H1 (cell line): ENCODE measurements at regions not wholly inside any gene's neighbourhood (a gene's known extent, or its start where the extent isn't known, plus 50 kb on each side); places are given as distances from the start of the nearest gene placed in this dataset.

Source experiments
- CTCF ChIA-PET: fragments of 300-600 bp; sonication (Branson Sonifier 250); formaldehyde crosslinking; loops from one replicate; lab custom pipeline; 2021; ENCODE audit not compliant: partially characterized antibody; lab: Charles Lee
- POLR2A ChIA-PET: fragments of 300-600 bp; sonication (Branson Sonifier 250); formaldehyde crosslinking; loops from one replicate; lab custom pipeline; 2021; ENCODE audit warnings: inconsistent platforms; ENCODE audit not compliant: partially characterized antibody; lab: Charles Lee
- DNase-seq, 2 experiments: peaks; one replicate each; pipeline versions ENCODE4 v3.0.0 to v3.0.0-alpha.2; 2010 to 2022; ENCODE audit warnings: low spot score in 2 of 2, low read depth in 1 of 2, mixed read lengths in 1 of 2
- FAIRE-seq: peaks from 2 replicates; lab custom pipeline; 2011; peaks lifted over from hg19 to GRCh38; lab: Jason Lieb, UNC
- H2AFZ ChIP-seq: 2 replicates; pipeline ENCODE4 v1.8.1; 2012; ENCODE audit warnings: low read length, inconsistent platforms
- H2AK5ac ChIP-seq: 2 replicates; pipeline ENCODE4 v1.6.1; 2013; ENCODE audit warnings: low read depth, low read length
- H2BK120ac ChIP-seq: replicated peaks from 2 replicates; pipeline ENCODE3; 2013; ENCODE audit warnings: low read depth, low read length, inconsistent platforms
- H2BK12ac ChIP-seq: 2 replicates; pipeline ENCODE4 v1.6.1; 2013; ENCODE audit warnings: low read depth, low read length
- H2BK15ac ChIP-seq: 2 replicates; pipeline ENCODE4 v1.6.1; 2013; ENCODE audit warnings: low read length
- H2BK20ac ChIP-seq: 2 replicates; pipeline ENCODE4 v1.6.1; 2013; ENCODE audit warnings: low read length
- H2BK5ac ChIP-seq: 2 replicates; pipeline ENCODE4 v1.6.1; 2013; ENCODE audit warnings: low read depth, low read length
- H3K14ac ChIP-seq: 2 replicates; pipeline ENCODE4 v1.6.1; 2013; ENCODE audit warnings: inconsistent platforms; ENCODE audit not compliant: insufficient read length
- H3K18ac ChIP-seq: 2 replicates; pipeline ENCODE4 v1.6.1; 2013; ENCODE audit warnings: low read length; ENCODE audit errors: extremely low read depth
- H3K23ac ChIP-seq: 2 replicates; pipeline ENCODE4 v1.6.1; 2013; ENCODE audit warnings: inconsistent platforms; ENCODE audit not compliant: insufficient read length
- H3K23me2 ChIP-seq: 2 replicates; pipeline ENCODE4 v1.6.1; 2013; ENCODE audit warnings: low read depth, low read length
- H3K27ac ChIP-seq: 2 replicates; pipeline ENCODE4 v1.6.1; 2011; ENCODE audit warnings: low read depth, low read length, inconsistent platforms
- H3K27me3 ChIP-seq, 4 experiments: replicated peaks in 1 of 4; 1 replicate in 1 of 4; 2 replicates in 3 of 4; pipeline versions ENCODE4 v1.6.1 to v1.8.1; 2011 to 2013; ENCODE audit warnings: low read length in 3 of 4, mild to moderate bottlenecking in 3 of 4, inconsistent platforms in 2 of 4, mixed read lengths in 2 of 4, moderate library complexity in 1 of 4; ENCODE audit not compliant: control insufficient read depth in 3 of 4, insufficient read depth in 3 of 4; ENCODE audit errors: extremely low read depth in 1 of 4
- H3K36me3 ChIP-seq, 4 experiments: 2 replicates each; pipeline versions ENCODE4 v1.6.1 to v1.8.1; 2011 to 2013; ENCODE audit warnings: mild to moderate bottlenecking in 4 of 4, low read length in 3 of 4, moderate library complexity in 2 of 4, control low read depth in 1 of 4, inconsistent platforms in 1 of 4; ENCODE audit not compliant: insufficient read depth in 4 of 4, control insufficient read depth in 2 of 4
- H3K4ac ChIP-seq: replicated peaks from 2 replicates; pipeline ENCODE3; 2013; ENCODE audit warnings: low read length, low read depth, mixed read lengths, inconsistent platforms; ENCODE audit not compliant: insufficient read length
- H3K4me1 ChIP-seq, 4 experiments: replicated peaks in 1 of 4; 1 replicate in 1 of 4; 2 replicates in 3 of 4; pipeline versions ENCODE4 v1.6.1 to v1.8.1; 2011 to 2013; ENCODE audit warnings: low read length in 3 of 4, inconsistent platforms in 2 of 4, mixed read lengths in 1 of 4; ENCODE audit not compliant: insufficient read depth in 4 of 4, control insufficient read depth in 3 of 4
- H3K4me2 ChIP-seq, 2 experiments: 2 replicates each; pipeline versions ENCODE4 v1.6.1 to v1.8.1; 2011 to 2013; ENCODE audit warnings: low read depth in 2 of 2, low read length in 2 of 2, control low read depth in 1 of 2, inconsistent platforms in 1 of 2, mild to moderate bottlenecking in 1 of 2; ENCODE audit not compliant: insufficient read depth in 1 of 2
- H3K4me3 ChIP-seq, 4 experiments: fragments of 200-600, 300-600 bp in 1 of 4; sonication (generic), shearing (Covaris generic), sonication (Bioruptor Twin) in 1 of 4; 2 replicates each; pipeline versions ENCODE4 v1.5.1 to v1.8.1; 2011 to 2016; ENCODE audit warnings: low read length in 4 of 4, low read depth in 3 of 4, control low read depth in 2 of 4, inconsistent platforms in 2 of 4, mild to moderate bottlenecking in 2 of 4, mixed read lengths in 1 of 4, moderate library complexity in 1 of 4; ENCODE audit not compliant: insufficient read depth in 2 of 4; ENCODE audit errors: extremely low read depth in 1 of 4
- H3K56ac ChIP-seq: replicated peaks from 2 replicates; pipeline ENCODE3; 2013; ENCODE audit warnings: low read depth, mild to moderate bottlenecking, mixed read lengths, low read length, inconsistent platforms; ENCODE audit not compliant: insufficient read length
- H3K79me1 ChIP-seq: 2 replicates; pipeline ENCODE4 v1.6.1; 2013; ENCODE audit warnings: low read depth, low read length, control low read depth
- H3K79me2 ChIP-seq, 2 experiments: 2 replicates each; pipeline versions ENCODE4 v1.6.1 to v1.8.1; 2012 to 2013; ENCODE audit warnings: low read length in 2 of 2, mild to moderate bottlenecking in 2 of 2, inconsistent platforms in 1 of 2; ENCODE audit not compliant: insufficient read depth in 2 of 2, control insufficient read depth in 1 of 2
- H3K9ac ChIP-seq, 4 experiments: replicated peaks in 1 of 4; 1 replicate in 1 of 4; 2 replicates in 3 of 4; pipeline versions ENCODE4 v1.6.1 to v1.8.1; 2011 to 2013; ENCODE audit warnings: low read depth in 3 of 4, low read length in 3 of 4, control low read depth in 2 of 4, mild to moderate bottlenecking in 2 of 4, moderate library complexity in 2 of 4, inconsistent platforms in 1 of 4; ENCODE audit errors: extremely low read depth in 1 of 4
- H3K9me3 ChIP-seq, 2 experiments: 2 replicates each; pipeline versions ENCODE4 v1.6.1 to v1.8.1; 2012 to 2013; ENCODE audit warnings: mild to moderate bottlenecking in 2 of 2, moderate library complexity in 2 of 2, control low read depth in 1 of 2, inconsistent platforms in 1 of 2, low read depth in 1 of 2, low read length in 1 of 2, mixed read lengths in 1 of 2; ENCODE audit not compliant: insufficient read depth in 2 of 2
- H4K20me1 ChIP-seq, 2 experiments: replicated peaks in 1 of 2; 2 replicates each; pipeline versions ENCODE3 to v1.8.1; 2011 to 2013; ENCODE audit warnings: inconsistent platforms in 2 of 2, low read length in 2 of 2, mild to moderate bottlenecking in 1 of 2; ENCODE audit not compliant: insufficient read depth in 2 of 2, control insufficient read depth in 1 of 2
- H4K5ac ChIP-seq: 2 replicates; pipeline ENCODE4 v1.6.1; 2013; ENCODE audit warnings: low read length, low read depth, mixed read lengths, inconsistent platforms; ENCODE audit not compliant: insufficient read length
- H4K8ac ChIP-seq: 2 replicates; pipeline ENCODE4 v1.8.0; 2013; ENCODE audit warnings: mild to moderate bottlenecking, moderate library complexity, low read length, inconsistent platforms; ENCODE audit not compliant: insufficient read depth; ENCODE audit errors: extremely low read depth
- H4K91ac ChIP-seq: replicated peaks from 2 replicates; pipeline ENCODE3; 2013; ENCODE audit warnings: low read length, mixed read lengths, inconsistent platforms; ENCODE audit not compliant: insufficient read length
- BACH1 ChIP-seq: IDR thresholded peaks from 2 replicates; pipeline ENCODE4 v1.6.1; 2012; ENCODE audit warnings: low read length, improper control_type of control experiment
- E2F6 ChIP-seq: IDR thresholded peaks from 2 replicates; pipeline ENCODE4 v1.6.1; 2012; ENCODE audit warnings: inconsistent platforms
- EP300 ChIP-seq, 2 experiments: IDR thresholded peaks; 1 replicate in 1 of 2; 2 replicates in 1 of 2; pipeline ENCODE4 v1.6.1; 2011 to 2012; ENCODE audit warnings: low read depth in 2 of 2, low read length in 2 of 2, mild to moderate bottlenecking in 2 of 2, borderline replicate concordance in 1 of 2, inconsistent platforms in 1 of 2, moderate library complexity in 1 of 2
- EZH2 ChIP-seq: fragments of 200-600 bp; sonication (generic); IDR thresholded peaks from 2 replicates; pipeline ENCODE4 v1.7.1; 2012; ENCODE audit warnings: low read depth, mild to moderate bottlenecking, moderate library complexity, low read length, inconsistent platforms; ENCODE audit not compliant: severe bottlenecking
- FOSL1 ChIP-seq: IDR thresholded peaks from 2 replicates; pipeline ENCODE4 v1.6.1; 2011; ENCODE audit warnings: mild to moderate bottlenecking, low read depth, low read length, moderate library complexity; ENCODE audit not compliant: insufficient read depth
- JUND ChIP-seq: IDR thresholded peaks from 2 replicates; pipeline ENCODE4 v1.6.1; 2011; ENCODE audit warnings: mild to moderate bottlenecking, improper control_type of control experiment, low read length
- KDM4A ChIP-seq: IDR thresholded peaks from one replicate; pipeline ENCODE4 v1.7.1; 2012; ENCODE audit warnings: low read depth, mild to moderate bottlenecking, moderate library complexity, low read length, inconsistent platforms; ENCODE audit not compliant: severe bottlenecking
- MAFK ChIP-seq: IDR thresholded peaks from 2 replicates; pipeline ENCODE4 v1.6.1; 2012; ENCODE audit warnings: low read depth, mild to moderate bottlenecking, improper control_type of control experiment, low read length
- PHF8 ChIP-seq: fragments of 200-600 bp; sonication (generic); conservative IDR thresholded peaks from 2 replicates; pipeline ENCODE4 v1.7.1; 2012; ENCODE audit warnings: low read depth, mild to moderate bottlenecking, inconsistent platforms, low read length, moderate library complexity
- SUZ12 ChIP-seq: fragments of 200-600 bp; sonication (generic); IDR thresholded peaks from 2 replicates; pipeline ENCODE4 v1.6.1; 2012; ENCODE audit warnings: mild to moderate bottlenecking, inconsistent platforms, low read length, moderate library complexity, mixed read lengths
- TAF1 ChIP-seq: IDR thresholded peaks from 2 replicates; pipeline ENCODE4 v1.6.1; 2011; ENCODE audit warnings: mild to moderate bottlenecking, low read depth, low read length
- TCF12 ChIP-seq: IDR thresholded peaks from 2 replicates; pipeline ENCODE4 v1.6.1; 2011; ENCODE audit warnings: low read depth, mild to moderate bottlenecking, low read length
- WGBS, 2 experiments: shearing (Covaris generic) in 1 of 2; methylation state at CpG; one replicate each; pipeline versions ENCODE4 v1.1.6 to v1.1.7; 2013 to 2015; ENCODE audit warnings: low lambda C conversion rate in 2 of 2, mixed read lengths in 2 of 2, inconsistent platforms in 1 of 2, low coverage in 1 of 2, missing lambda C conversion rate in 1 of 2; ENCODE audit not compliant: insufficient replicate concordance in 2 of 2, insufficient coverage in 1 of 2, insufficient read length in 1 of 2; ENCODE audit errors: extremely low coverage in 1 of 2, missing lambda C conversion rate in 1 of 2; 5-methylcytosine and 5-hydroxymethylcytosine counted together

- Histone ChIP-seq H3K79me1 (no peaks in the 10 kb centered on the region), H3K56ac (no peak overlapping the region), H3K27ac (no peak overlapping the region), H4K8ac (no peak overlapping the region), H3K18ac (no peak overlapping the region), H2BK12ac (no peak overlapping the region), H2BK5ac (no peak overlapping the region), H3K36me3 (no peaks in the 10 kb centered on the region), H3K4me2 (no peak overlapping the region), H2BK120ac (no peak overlapping the region), H2AK5ac (no peak overlapping the region), H2AFZ (no peak overlapping the region), H3K23ac (no peak overlapping the region), H2BK20ac (no peak overlapping the region), H3K9me3 (peaks cover 0 to 2% of the 10 kb centered on the region in 2 experiments; a peak in 1 of 4 replicates), H3K4ac (no peak overlapping the region), H4K20me1 (no peaks in the 10 kb centered on the region), H3K79me2 (no peaks in the 10 kb centered on the region), H3K27me3 (no peaks in the 10 kb centered on the region; a peak in 1 of 7 replicates), H4K91ac (no peak overlapping the region), H3K4me1 (no peaks in the 10 kb centered on the region), H3K23me2 (no peaks in the 10 kb centered on the region), H3K9ac (no peak overlapping the region), H3K4me3 (no peak overlapping the region), H3K14ac (no peak overlapping the region), H2BK15ac (no peak overlapping the region), H4K5ac (no peak overlapping the region)
- no peak for TF ChIP-seq EP300 (IDR thresholded peaks at IDR 0.05; ENCODE audit: borderline replicate concordance in 1 of 2, low read depth in 2 of 2, low read length in 2 of 2)
- no peak for TF ChIP-seq JUND
- TF ChIP-seq TAF1, result no peak
- TF ChIP-seq KDM4A, result no peak
- TF ChIP-seq PHF8, result no peak
- TF ChIP-seq MAFK, result no peak
- no peak for TF ChIP-seq BACH1
- no peak for TF ChIP-seq E2F6
- TF ChIP-seq SUZ12, result no peak
- TF ChIP-seq TCF12, result no peak
- TF ChIP-seq FOSL1, result no peak
- no peak for TF ChIP-seq EZH2
- WGBS, 2 experiments, result 95% methylated on average over 4 of the region's 4 CpGs; no CpG with 5 or more reads in 1 of the 2 experiments
- ChIA-PET POLR2A (no interaction called here), CTCF (interaction anchor here (0.8 to 1.5 kb wide), 10 partner anchors 9 to 146 kb away, joined by 3 to 9 read pairs (median 3); no protein-coding TSS in a partner anchor)
- no peak for FAIRE-seq
- DNase-seq, result no peak
These were observed 70.6 kb upstream of the MPEG1 start for GRCh38 chr11:59283311-59283710.
